ENCODE measurements at regions not wholly inside any gene's neighbourhood (a gene's known extent, or its start where the extent isn't known, plus 50 kb on each side); places are given as distances from the start of the nearest gene placed in this dataset.

DNA sequence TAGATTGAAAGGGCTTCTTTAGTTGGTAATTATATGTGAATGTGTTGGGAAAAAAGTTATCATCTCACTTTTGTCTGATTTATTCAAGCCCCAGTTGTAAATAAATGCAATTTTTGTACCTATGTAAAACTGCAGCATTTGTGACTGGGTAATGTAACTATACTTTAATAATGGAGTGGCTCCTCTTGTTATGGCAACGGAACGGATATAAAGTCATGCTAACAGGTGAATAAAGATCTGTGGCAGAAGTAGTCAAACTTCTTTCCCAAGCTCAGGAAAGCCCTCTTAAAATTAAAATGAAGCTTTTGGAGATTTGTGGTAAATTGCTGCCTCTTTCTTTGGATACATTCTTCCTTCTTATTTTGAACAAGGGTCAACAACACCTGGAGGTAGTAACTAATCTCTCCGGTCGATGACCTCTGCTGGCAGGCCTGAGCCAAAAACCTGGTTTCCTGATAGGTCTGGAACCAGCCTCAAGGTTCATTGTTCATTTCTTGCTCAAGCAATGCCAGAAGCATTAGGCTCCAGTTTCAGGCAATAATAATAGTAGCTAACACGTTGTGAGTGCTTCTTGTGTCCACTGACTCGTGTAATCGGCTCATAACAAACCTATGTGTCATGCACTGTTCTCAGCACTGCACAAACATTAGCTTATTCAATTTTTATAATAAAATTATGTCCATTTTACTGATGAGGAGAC is 313.4 kb upstream of the DACH1 start:
- TF ChIP-seq, protein P1, sequence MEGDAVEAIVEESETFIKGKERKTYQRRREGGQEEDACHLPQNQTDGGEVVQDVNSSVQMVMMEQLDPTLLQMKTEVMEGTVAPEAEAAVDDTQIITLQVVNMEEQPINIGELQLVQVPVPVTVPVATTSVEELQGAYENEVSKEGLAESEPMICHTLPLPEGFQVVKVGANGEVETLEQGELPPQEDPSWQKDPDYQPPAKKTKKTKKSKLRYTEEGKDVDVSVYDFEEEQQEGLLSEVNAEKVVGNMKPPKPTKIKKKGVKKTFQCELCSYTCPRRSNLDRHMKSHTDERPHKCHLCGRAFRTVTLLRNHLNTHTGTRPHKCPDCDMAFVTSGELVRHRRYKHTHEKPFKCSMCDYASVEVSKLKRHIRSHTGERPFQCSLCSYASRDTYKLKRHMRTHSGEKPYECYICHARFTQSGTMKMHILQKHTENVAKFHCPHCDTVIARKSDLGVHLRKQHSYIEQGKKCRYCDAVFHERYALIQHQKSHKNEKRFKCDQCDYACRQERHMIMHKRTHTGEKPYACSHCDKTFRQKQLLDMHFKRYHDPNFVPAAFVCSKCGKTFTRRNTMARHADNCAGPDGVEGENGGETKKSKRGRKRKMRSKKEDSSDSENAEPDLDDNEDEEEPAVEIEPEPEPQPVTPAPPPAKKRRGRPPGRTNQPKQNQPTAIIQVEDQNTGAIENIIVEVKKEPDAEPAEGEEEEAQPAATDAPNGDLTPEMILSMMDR (IDR thresholded peaks at IDR 0.05; ENCODE audit: low read depth, low read length): no peak
- no peak for TF ChIP-seq POLR2A (IDR thresholded peaks at IDR 0.05; ENCODE audit: extremely low read depth, insufficient read length)
